Mammary epithelial cell (primary cell): ENCODE measurements at regions not wholly inside any gene's neighbourhood (a gene's known extent, or its start where the extent isn't known, plus 50 kb on each side); places are given as distances from the start of the nearest gene placed in this dataset.

Experiments used
- EZH2 ChIP-seq: IDR thresholded peaks from 2 replicates; pipeline ENCODE4 v1.6.1; 2012; ENCODE audit warnings: low read length, inconsistent platforms, borderline replicate concordance
- TF ChIP-seq, protein P1 (sequence below), 2 donors: IDR thresholded peaks in 1 of 2; conservative IDR thresholded peaks in 1 of 2; 2 replicates each; pipeline ENCODE4 v1.5.1; 2011 to 2012; ENCODE audit warnings: inconsistent platforms in 2 of 2, low read length in 2 of 2, mild to moderate bottlenecking in 2 of 2, control low read depth in 1 of 2, low read depth in 1 of 2; ENCODE audit not compliant: insufficient read depth in 1 of 2; ENCODE audit errors: extremely low read depth in 1 of 2

- TF ChIP-seq, protein P1, sequence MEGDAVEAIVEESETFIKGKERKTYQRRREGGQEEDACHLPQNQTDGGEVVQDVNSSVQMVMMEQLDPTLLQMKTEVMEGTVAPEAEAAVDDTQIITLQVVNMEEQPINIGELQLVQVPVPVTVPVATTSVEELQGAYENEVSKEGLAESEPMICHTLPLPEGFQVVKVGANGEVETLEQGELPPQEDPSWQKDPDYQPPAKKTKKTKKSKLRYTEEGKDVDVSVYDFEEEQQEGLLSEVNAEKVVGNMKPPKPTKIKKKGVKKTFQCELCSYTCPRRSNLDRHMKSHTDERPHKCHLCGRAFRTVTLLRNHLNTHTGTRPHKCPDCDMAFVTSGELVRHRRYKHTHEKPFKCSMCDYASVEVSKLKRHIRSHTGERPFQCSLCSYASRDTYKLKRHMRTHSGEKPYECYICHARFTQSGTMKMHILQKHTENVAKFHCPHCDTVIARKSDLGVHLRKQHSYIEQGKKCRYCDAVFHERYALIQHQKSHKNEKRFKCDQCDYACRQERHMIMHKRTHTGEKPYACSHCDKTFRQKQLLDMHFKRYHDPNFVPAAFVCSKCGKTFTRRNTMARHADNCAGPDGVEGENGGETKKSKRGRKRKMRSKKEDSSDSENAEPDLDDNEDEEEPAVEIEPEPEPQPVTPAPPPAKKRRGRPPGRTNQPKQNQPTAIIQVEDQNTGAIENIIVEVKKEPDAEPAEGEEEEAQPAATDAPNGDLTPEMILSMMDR (conservative IDR thresholded peaks at IDR 0.05 in 1 of 2, IDR thresholded peaks at IDR 0.05 in 1 of 2; ENCODE audit: extremely low read depth in 1 of 2, insufficient read depth in 1 of 2, low read depth in 1 of 2, low read length in 2 of 2), result no peak
- TF ChIP-seq EZH2, result no peak
Measured at GRCh38 chr11:122210367-122210997, 94.5 kb upstream of the BLID start.
